ENCODE measurements at regions not wholly inside any gene's neighbourhood (a gene's known extent, or its start where the extent isn't known, plus 50 kb on each side); places are given as distances from the start of the nearest gene placed in this dataset.

DNA sequence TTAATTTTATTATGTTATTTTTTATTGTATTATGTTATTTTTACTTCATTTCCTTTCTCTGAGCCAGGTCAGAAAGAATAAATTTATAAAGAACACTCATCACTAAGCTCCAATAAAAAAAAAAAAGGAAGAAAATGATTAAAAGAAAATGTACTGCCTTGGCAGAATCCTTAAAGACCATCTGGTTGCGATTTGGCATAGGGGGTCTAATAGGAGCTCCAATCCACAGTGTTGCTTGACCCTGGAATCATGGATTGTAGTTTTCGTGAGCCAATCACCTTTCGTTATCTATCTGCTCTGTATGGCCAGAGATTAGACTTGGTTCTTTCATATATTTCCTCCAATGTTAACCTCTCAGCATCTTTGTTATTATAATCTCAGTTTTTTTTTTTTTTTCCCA lies 421.8 kb upstream of the MCTP2 start:
- TF ChIP-seq, protein P1, sequence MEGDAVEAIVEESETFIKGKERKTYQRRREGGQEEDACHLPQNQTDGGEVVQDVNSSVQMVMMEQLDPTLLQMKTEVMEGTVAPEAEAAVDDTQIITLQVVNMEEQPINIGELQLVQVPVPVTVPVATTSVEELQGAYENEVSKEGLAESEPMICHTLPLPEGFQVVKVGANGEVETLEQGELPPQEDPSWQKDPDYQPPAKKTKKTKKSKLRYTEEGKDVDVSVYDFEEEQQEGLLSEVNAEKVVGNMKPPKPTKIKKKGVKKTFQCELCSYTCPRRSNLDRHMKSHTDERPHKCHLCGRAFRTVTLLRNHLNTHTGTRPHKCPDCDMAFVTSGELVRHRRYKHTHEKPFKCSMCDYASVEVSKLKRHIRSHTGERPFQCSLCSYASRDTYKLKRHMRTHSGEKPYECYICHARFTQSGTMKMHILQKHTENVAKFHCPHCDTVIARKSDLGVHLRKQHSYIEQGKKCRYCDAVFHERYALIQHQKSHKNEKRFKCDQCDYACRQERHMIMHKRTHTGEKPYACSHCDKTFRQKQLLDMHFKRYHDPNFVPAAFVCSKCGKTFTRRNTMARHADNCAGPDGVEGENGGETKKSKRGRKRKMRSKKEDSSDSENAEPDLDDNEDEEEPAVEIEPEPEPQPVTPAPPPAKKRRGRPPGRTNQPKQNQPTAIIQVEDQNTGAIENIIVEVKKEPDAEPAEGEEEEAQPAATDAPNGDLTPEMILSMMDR (IDR thresholded peaks at IDR 0.05): no peak
- TF ChIP-seq POLR2A (IDR thresholded peaks at IDR 0.05): no peak

Data from testis (tissue), 2 donors.